K562 (cell line): ENCODE measurements at regions not wholly inside any gene's neighbourhood (a gene's known extent, or its start where the extent isn't known, plus 50 kb on each side); places are given as distances from the start of the nearest gene placed in this dataset.

Experiments
- ATAC-seq: fragments of 200-7000 bp; cut with Tn5 transposase; 3 replicates; pipeline ENCODE4 v1.9.1; 2020; ENCODE audit warnings: moderate library complexity
- BruUV-seq: library from RNA; stranded (reverse); fragments of 400-500 nt; replicated peaks from 2 replicates; lab custom pipeline; 2021; lab: Mats Ljungman, UMichigan
- CTCF ChIA-PET: fragments of 300-600 bp; formaldehyde crosslinking; extraction: SDS; loops from one replicate; lab custom pipeline; 2021; ENCODE audit warnings: low intra/inter-chr PET ratio; lab: Yijun Ruan, JAX
- POLR2A ChIA-PET: fragments of 300-600, 350-650 bp; sonication (Branson Sonifier 250); formaldehyde crosslinking; extraction: SDS; loops from one replicate; lab custom pipeline; 2021; ENCODE audit warnings: antibody characterized with exemption, inconsistent platforms; lab: Yijun Ruan, JAX
- DNase-seq, 4 experiments: peaks; one replicate each; pipeline versions ENCODE4 v3.0.0 to v3.0.0-alpha.2; 2011 to 2018; ENCODE audit warnings: low spot score in 3 of 4, mixed read lengths in 3 of 4; ENCODE audit errors: extremely low read depth in 1 of 4
- FAIRE-seq: peaks from 2 replicates; lab custom pipeline; 2011; peaks lifted over from hg19 to GRCh38; lab: Jason Lieb, UNC
- H2AFZ ChIP-seq: 2 replicates; pipeline ENCODE4 v1.6.0; 2011; ENCODE audit warnings: low read depth, low read length, control low read depth, inconsistent platforms
- H3K27ac ChIP-seq: fragments of 200-600 bp; 3 replicates; pipeline ENCODE4 v1.8.0; 2011; ENCODE audit warnings: low read depth, mild to moderate bottlenecking, control low read depth, inconsistent platforms, low read length, moderate library complexity, mixed read lengths; ENCODE audit errors: extremely low read depth
- H3K27me3 ChIP-seq, 2 experiments: fragments of 300-600 bp in 1 of 2; 2 replicates in 1 of 2; 3 replicates in 1 of 2; pipeline versions ENCODE4 v1.6.0 to v1.8.0; 2011; ENCODE audit warnings: inconsistent platforms in 2 of 2, low read length in 2 of 2, mild to moderate bottlenecking in 1 of 2, mixed read lengths in 1 of 2, moderate library complexity in 1 of 2; ENCODE audit not compliant: control insufficient read depth in 2 of 2, insufficient read depth in 2 of 2
- H3K36me3 ChIP-seq: fragments of 300-600 bp; 3 replicates; pipeline ENCODE4 v1.8.0; 2011; ENCODE audit warnings: mild to moderate bottlenecking, low read length, inconsistent platforms; ENCODE audit not compliant: control insufficient read depth, insufficient read depth
- H3K4me1 ChIP-seq, 2 experiments: fragments of 200-600 bp in 1 of 2; replicated peaks in 1 of 2; 2 replicates in 1 of 2; 3 replicates in 1 of 2; pipeline versions ENCODE4 v1.5.1 to v1.8.0; 2011; ENCODE audit warnings: inconsistent platforms in 2 of 2, low read length in 2 of 2, mild to moderate bottlenecking in 1 of 2, mixed read lengths in 1 of 2, moderate library complexity in 1 of 2; ENCODE audit not compliant: control insufficient read depth in 2 of 2, insufficient read depth in 2 of 2
- H3K4me2 ChIP-seq: 2 replicates; pipeline ENCODE4 v1.6.1; 2011; ENCODE audit warnings: low read length, control low read depth, inconsistent platforms, mixed read lengths; ENCODE audit not compliant: insufficient read depth
- H3K4me3 ChIP-seq: fragments of 200-600 bp; sonication (generic), shearing (Covaris generic); 2 replicates; pipeline ENCODE4 v1.5.1; 2016; ENCODE audit warnings: control low read depth, inconsistent platforms
- H3K79me2 ChIP-seq: fragments of 200-600 bp; 3 replicates; pipeline ENCODE4 v1.8.0; 2011; ENCODE audit warnings: low read length, inconsistent platforms; ENCODE audit not compliant: control insufficient read depth, insufficient read depth
- H3K9ac ChIP-seq, 2 experiments: 2 replicates each; pipeline versions ENCODE4 v1.6.0 to v1.6.1; 2011; ENCODE audit warnings: low read depth in 2 of 2, low read length in 2 of 2, control low read depth in 1 of 2, inconsistent platforms in 1 of 2, mild to moderate bottlenecking in 1 of 2, mixed read lengths in 1 of 2; ENCODE audit not compliant: insufficient read depth in 1 of 2
- H3K9me1 ChIP-seq: one replicate; pipeline ENCODE4 v1.6.0; 2011; ENCODE audit warnings: inconsistent platforms, mild to moderate bottlenecking, low read length, moderate library complexity; ENCODE audit not compliant: control insufficient read depth, insufficient read depth
- H3K9me3 ChIP-seq: replicated peaks from 2 replicates; pipeline ENCODE4 v1.5.1; 2011; ENCODE audit warnings: low read depth, low read length, inconsistent platforms; ENCODE audit not compliant: control insufficient read depth, insufficient read depth
- H4K20me1 ChIP-seq: replicated peaks from 2 replicates; pipeline ENCODE4 v1.6.1; 2011; ENCODE audit warnings: low read length, inconsistent platforms, mixed read lengths; ENCODE audit not compliant: control insufficient read depth, insufficient read depth
- BHLHE40 ChIP-seq: IDR thresholded peaks from 2 replicates; pipeline ENCODE4 v1.6.1; 2011; ENCODE audit warnings: low read length, improper control_type of control experiment
- HNRNPUL1 ChIP-seq: fragments of 200-400 bp; formaldehyde crosslinking; IDR thresholded peaks from 2 replicates; pipeline ENCODE4 v1.6.1; 2017; ENCODE audit warnings: low read length
- IFI16 ChIP-seq: fragments of 250-450 bp; sonication (Bioruptor Pico); IDR thresholded peaks from 2 replicates; pipeline ENCODE4 v2.1.2; 2022; ENCODE audit warnings: mild to moderate bottlenecking, inconsistent platforms
- MAFK ChIP-seq: IDR thresholded peaks from 2 replicates; pipeline ENCODE4 v1.6.1; 2011; ENCODE audit warnings: low read length, improper control_type of control experiment
- PHF8 ChIP-seq: fragments of 200-600 bp; sonication (generic); IDR thresholded peaks from 2 replicates; pipeline ENCODE4 v1.6.1; 2012; ENCODE audit warnings: mixed run types, mild to moderate bottlenecking, inconsistent platforms, low read length, moderate library complexity, borderline replicate concordance
- SRSF7 ChIP-seq: fragments of 200-400 bp; formaldehyde crosslinking; optimal IDR thresholded peaks from 2 replicates; pipeline ENCODE3; 2017; ENCODE audit warnings: mild to moderate bottlenecking, low read depth, low read length
- TBL1XR1 ChIP-seq, 2 experiments: IDR thresholded peaks; 2 replicates each; pipeline ENCODE4 v1.6.1; 2012; ENCODE audit warnings: improper control_type of control experiment in 2 of 2, low read length in 2 of 2, mild to moderate bottlenecking in 1 of 2
- ZBTB11 ChIP-seq, 3 experiments: fragments of 200-800 bp in 1 of 3; fragments of 250-450 bp in 1 of 3; fragments of 450-650 bp in 1 of 3; sonication (Bioruptor Pico) in 1 of 3; sonication (Bioruptor generic) in 1 of 3; formaldehyde crosslinking in 1 of 3; IDR thresholded peaks; 2 replicates each; pipeline versions ENCODE4 v1.6.1 to v1.8.0; 2016 to 2022; ENCODE audit warnings: mild to moderate bottlenecking in 2 of 3, missing genetic modification characterization in 2 of 3, missing compliant biosample characterization in 1 of 3, moderate library complexity in 1 of 3
- ZNF274 ChIP-seq: IDR thresholded peaks from 2 replicates; pipeline ENCODE4 v1.6.1; 2011; ENCODE audit warnings: low read depth, mild to moderate bottlenecking, low read length, moderate library complexity, borderline replicate concordance
- WGBS: fragments of 100-300 bp; shearing (Covaris generic); methylation state at CpG from one replicate; pipeline ENCODE4 v1.1.6; 2016; ENCODE audit warnings: low coverage, mixed read lengths; ENCODE audit not compliant: insufficient coverage; ENCODE audit errors: missing lambda C conversion rate; 5-methylcytosine and 5-hydroxymethylcytosine counted together
- in situ Hi-C: fragments of 300-500 bp; cut with MboI; formaldehyde crosslinking; loops from 4 replicates; pipeline ENCODE4 v1.15.0; 2018; ENCODE audit warnings: inconsistent platforms, mixed read lengths
- intact Hi-C: fragments of 100-400 bp; cut with micrococcal nuclease; formaldehyde crosslinking; loops from 2 replicates; pipeline ENCODE4 v1.14.2; 2022

- TF ChIP-seq TBL1XR1 (IDR thresholded peaks at IDR 0.05; ENCODE audit: low read length in 2 of 2) = no peak
- no peak for TF ChIP-seq PHF8
- TF ChIP-seq HNRNPUL1 = no peak
- TF ChIP-seq MAFK = no peak
- TF ChIP-seq ZNF274 = no peak
- no peak for TF ChIP-seq ZBTB11 (CRISPR knock-in tag; IDR thresholded peaks at IDR 0.05)
These were observed 184.7 kb downstream of the ETS2 start (continued) for GRCh38 chr21:38990424-38990794.

GRCh38 chr21:38989745-38990423 is 184.2 kb downstream of the ETS2 start:
- ATAC-seq (no peak), FAIRE-seq (no peak), DNase-seq (no peak)
- H3K27me3 ChIP-seq = peaks cover 59 to 78% of the 10 kb centered on the region in 2 experiments
- H3K9me3 ChIP-seq = no peaks in the 10 kb centered on the region
- H3K36me3 ChIP-seq = no peaks in the 10 kb centered on the region
- no peak overlapping the region for H2AFZ ChIP-seq
- WGBS = 2% methylated on average over 17 of the region's 17 CpGs
- H3K9ac ChIP-seq = no peak overlapping the region
- BruUV-seq = no TSS peak
- H3K4me2 ChIP-seq = no peak overlapping the region
- H3K4me3 ChIP-seq = no peak overlapping the region
- peaks cover 6% of the 10 kb centered on the region for H3K9me1 ChIP-seq
- H3K79me2 ChIP-seq = no peaks in the 10 kb centered on the region
- CTCF ChIA-PET = no interaction called here
- in situ Hi-C loops (no loop called here), intact Hi-C loops (no loop called here)
- no peak for TF ChIP-seq IFI16 (CRISPR knock-in tag)
- no peak for TF ChIP-seq SRSF7
- TF ChIP-seq BHLHE40 = peak; percentile 44; the same call in 1 of the 2 replicates
- 0 out of 2 replicates have a peak, but pooled peaks cover 4% of the 10 kb centered on the region for H4K20me1 ChIP-seq
- no peak overlapping the region for H3K27ac ChIP-seq
- POLR2A ChIA-PET = interaction anchor here (0.6 to 2.4 kb wide), 3 partner anchors 14 to 242 kb away, joined by 3 to 8 read pairs (median 3); no protein-coding TSS in a partner anchor
- peaks cover 10 to 19% of the 10 kb centered on the region in 2 experiments for H3K4me1 ChIP-seq
